ENCODE measurements at regions not wholly inside any gene's neighbourhood (a gene's known extent, or its start where the extent isn't known, plus 50 kb on each side); places are given as distances from the start of the nearest gene placed in this dataset.

DNA sequence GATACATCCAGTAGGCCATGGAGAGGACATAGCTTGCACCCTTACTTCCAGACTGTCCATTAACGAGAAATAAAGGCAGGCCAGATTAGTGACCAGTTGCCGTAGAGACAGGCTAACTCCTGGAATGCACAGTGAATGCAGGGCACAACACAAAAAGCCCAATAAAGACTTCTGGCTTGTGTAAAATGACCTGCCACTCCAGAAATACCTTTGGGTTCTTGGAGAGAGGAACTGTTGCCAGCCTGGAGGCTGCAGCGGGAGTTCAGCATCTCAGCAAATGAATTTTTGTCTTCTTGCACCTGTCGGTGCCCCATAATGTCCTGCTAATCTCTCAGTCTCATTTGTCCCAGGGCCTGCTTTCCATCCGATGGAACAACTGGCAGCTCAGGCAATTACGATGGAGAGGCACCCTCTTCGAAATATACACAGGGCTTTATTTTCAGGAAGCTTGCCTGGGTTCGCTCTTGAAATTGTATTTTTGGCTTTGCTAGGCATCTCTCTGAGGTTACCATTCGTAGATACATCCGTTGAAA is 538.8 kb upstream of the ZNF462 start:
- no peak overlapping the region for H2AFZ ChIP-seq (ENCODE audit: low read length)
- H4K8ac ChIP-seq (ENCODE audit: extremely low read depth, insufficient read depth, low read length), result no peak overlapping the region
- no peak overlapping the region for H4K5ac ChIP-seq (ENCODE audit: insufficient read length, low read depth, low read length)
- H3K23me2 ChIP-seq (ENCODE audit: low read depth, low read length), result no peaks in the 10 kb centered on the region
- H3K27me3 ChIP-seq (replicated peaks in 1 of 4; ENCODE audit: control insufficient read depth in 3 of 4, extremely low read depth in 1 of 4, insufficient read depth in 3 of 4, low read length in 3 of 4), result no peaks in the 10 kb centered on the region
- H3K23ac ChIP-seq (ENCODE audit: insufficient read length), result no peak overlapping the region
- no peak overlapping the region for H3K18ac ChIP-seq (ENCODE audit: extremely low read depth, low read length)
- H2BK120ac ChIP-seq (replicated peaks; ENCODE audit: low read depth, low read length), result no peak overlapping the region
- H3K36me3 ChIP-seq (ENCODE audit: control insufficient read depth in 2 of 4, insufficient read depth in 4 of 4, low read length in 3 of 4), result no peaks in the 10 kb centered on the region
- H3K4me1 ChIP-seq (replicated peaks in 1 of 4; ENCODE audit: control insufficient read depth in 3 of 4, insufficient read depth in 4 of 4, low read length in 3 of 4), result peaks cover 0 to 3% (median 0%) of the 10 kb centered on the region in 4 experiments; a peak in 3 of 7 replicates
- no peaks in the 10 kb centered on the region for H3K79me1 ChIP-seq (ENCODE audit: low read depth, low read length)
- no peak overlapping the region for H3K14ac ChIP-seq (ENCODE audit: insufficient read length)
- H3K79me2 ChIP-seq (ENCODE audit: control insufficient read depth in 1 of 2, insufficient read depth in 2 of 2, low read length in 2 of 2), result no peaks in the 10 kb centered on the region
- no peak overlapping the region for H2BK5ac ChIP-seq (ENCODE audit: low read depth, low read length)
- no peak overlapping the region for H2BK12ac ChIP-seq (ENCODE audit: low read depth, low read length)
- H4K20me1 ChIP-seq (replicated peaks in 1 of 2; ENCODE audit: control insufficient read depth in 1 of 2, insufficient read depth in 2 of 2, low read length in 2 of 2), result no peaks in the 10 kb centered on the region
- no peak overlapping the region for H3K9ac ChIP-seq (replicated peaks in 1 of 4; ENCODE audit: extremely low read depth in 1 of 4, low read depth in 3 of 4, low read length in 3 of 4)
- H2BK15ac ChIP-seq (ENCODE audit: low read length), result no peak overlapping the region
- no peak overlapping the region for H3K27ac ChIP-seq (ENCODE audit: low read depth, low read length)
- no peaks in the 10 kb centered on the region for H3K9me3 ChIP-seq (ENCODE audit: insufficient read depth in 2 of 2, low read depth in 1 of 2, low read length in 1 of 2)
- no peak overlapping the region for H4K91ac ChIP-seq (replicated peaks; ENCODE audit: insufficient read length, low read length)
- H3K4me2 ChIP-seq (ENCODE audit: insufficient read depth in 1 of 2, low read depth in 2 of 2, low read length in 2 of 2), result no peak overlapping the region
- whole genome bisulfite sequencing, 2 experiments (ENCODE audit: extremely low coverage in 1 of 2, insufficient coverage in 1 of 2, insufficient read length in 1 of 2, insufficient replicate concordance in 2 of 2, low coverage in 1 of 2, low lambda C conversion rate in 2 of 2, missing lambda C conversion rate in 1 of 2), result 93% methylated on average over 10 of the region's 10 CpGs; no CpG with 5 or more reads in 1 of the 2 experiments
- no peak for FAIRE-seq
- H3K4me3 ChIP-seq (ENCODE audit: extremely low read depth in 1 of 4, insufficient read depth in 2 of 4, low read depth in 3 of 4, low read length in 4 of 4), result no peak overlapping the region
- no peak overlapping the region for H2BK20ac ChIP-seq (ENCODE audit: low read length)
- H3K56ac ChIP-seq (replicated peaks; ENCODE audit: insufficient read length, low read depth, low read length), result no peak overlapping the region
- H3K4ac ChIP-seq (replicated peaks; ENCODE audit: insufficient read length, low read depth, low read length), result no peak overlapping the region
- ChIA-PET CTCF (ENCODE audit: partially characterized antibody) (interaction anchor here (0.6 kb wide), 1 partner anchor 120 kb away, joined by 4 read pairs; no protein-coding TSS in a partner anchor), POLR2A (ENCODE audit: partially characterized antibody) (no interaction called here)
- no peak overlapping the region for H2AK5ac ChIP-seq (ENCODE audit: low read depth, low read length)
- DNase-seq (ENCODE audit: low read depth in 1 of 2, low spot score in 2 of 2), result no peak
- no peak for TF ChIP-seq SIRT6 (IDR thresholded peaks at IDR 0.05; ENCODE audit: low read length)
- TF ChIP-seq RXRA (IDR thresholded peaks at IDR 0.05; ENCODE audit: insufficient read depth, low read depth, low read length), result no peak
- no peak for TF ChIP-seq CTBP2 (IDR thresholded peaks at IDR 0.05; ENCODE audit: borderline replicate concordance, insufficient read depth, insufficient read length, low read length)
- no peak for TF ChIP-seq GTF2F1 (IDR thresholded peaks at IDR 0.05; ENCODE audit: borderline replicate concordance, low read depth, low read length)
- TF ChIP-seq NANOG (IDR thresholded peaks at IDR 0.05; ENCODE audit: insufficient read depth, low read depth, low read length, poor library complexity, severe bottlenecking), result no peak
- TF ChIP-seq KDM1A (IDR thresholded peaks at IDR 0.05; ENCODE audit: borderline replicate concordance, low read length), result no peak
- no peak for TF ChIP-seq HDAC6 (IDR thresholded peaks at IDR 0.05; ENCODE audit: low read depth, low read length)
- no peak for TF ChIP-seq EZH2 (IDR thresholded peaks at IDR 0.05; ENCODE audit: low read depth, low read length, severe bottlenecking)
- no peak for TF ChIP-seq RAD21 (IDR thresholded peaks at IDR 0.05 in 1 of 2, conservative IDR thresholded peaks at IDR 0.05 in 1 of 2; ENCODE audit: low read depth in 2 of 2, low read length in 2 of 2)
- TF ChIP-seq TCF12 (IDR thresholded peaks at IDR 0.05; ENCODE audit: low read depth, low read length), result no peak
- no peak for TF ChIP-seq JUND (IDR thresholded peaks at IDR 0.05; ENCODE audit: low read length)
- no peak for TF ChIP-seq RBBP5 (IDR thresholded peaks at IDR 0.05; ENCODE audit: borderline replicate concordance, low read depth, low read length)
- TF ChIP-seq RNF2 (IDR thresholded peaks at IDR 0.05; ENCODE audit: borderline replicate concordance, low read depth, low read length, missing control alignments, poor library complexity, severe bottlenecking), result no peak
- TF ChIP-seq CEBPB (IDR thresholded peaks at IDR 0.05; ENCODE audit: low read depth, low read length), result no peak

Measured in H1 (cell line).